Gastroesophageal sphincter (tissue), 3 donors: ENCODE measurements at regions not wholly inside any gene's neighbourhood (a gene's known extent, or its start where the extent isn't known, plus 50 kb on each side); places are given as distances from the start of the nearest gene placed in this dataset.

Experiments used
- CTCF ChIP-seq, 4 experiments: fragments of 200-600 bp in 2 of 4; fragments of 450-650 bp in 2 of 4; sonication (generic) in 1 of 4; IDR thresholded peaks; one replicate each; pipeline ENCODE4 v1.5.1; 2017 to 2019; ENCODE audit warnings: antibody characterized with exemption in 4 of 4, mild to moderate bottlenecking in 2 of 4, moderate library complexity in 2 of 4
- EP300 ChIP-seq: sonication (generic); formaldehyde crosslinking; IDR thresholded peaks from one replicate; pipeline ENCODE4 v1.6.1; 2017; ENCODE audit warnings: antibody characterized with exemption, mild to moderate bottlenecking
- POLR2A ChIP-seq, 2 donors: fragments of 450-650 bp; IDR thresholded peaks; one replicate each; pipeline ENCODE4 v1.6.1; 2017; ENCODE audit warnings: antibody characterized with exemption in 2 of 2, mild to moderate bottlenecking in 2 of 2, moderate library complexity in 1 of 2
- POLR2AphosphoS5 ChIP-seq: sonication (generic); formaldehyde crosslinking; IDR thresholded peaks from one replicate; pipeline ENCODE4 v1.6.1; 2017; ENCODE audit warnings: antibody characterized with exemption

- TF ChIP-seq CTCF (IDR thresholded peaks at IDR 0.05), result no peak
- no peak for TF ChIP-seq POLR2AphosphoS5
- TF ChIP-seq POLR2A (IDR thresholded peaks at IDR 0.05), result no peak
- no peak for TF ChIP-seq EP300
Observed at GRCh38 chr9:7710686-7711085, 88.9 kb downstream of the DMAC1 start.
